A673 (cell line): ENCODE measurements at regions not wholly inside any gene's neighbourhood (a gene's known extent, or its start where the extent isn't known, plus 50 kb on each side); places are given as distances from the start of the nearest gene placed in this dataset.

Experiments
- BruUV-seq: library from RNA; stranded (reverse); fragments of 400-500 nt; replicated peaks from 2 replicates; lab custom pipeline; 2021; lab: Mats Ljungman, UMichigan
- CTCF ChIA-PET: fragments of 300-600 bp; sonication (Branson Sonifier 250); formaldehyde crosslinking; loops from one replicate; lab custom pipeline; 2022; ENCODE audit warnings: antibody characterized with exemption; lab: Charles Lee
- POLR2A ChIA-PET: fragments of 300-600 bp; sonication (Branson Sonifier 250); formaldehyde crosslinking; loops from one replicate; lab custom pipeline; 2022; ENCODE audit warnings: antibody characterized with exemption; ENCODE audit not compliant: low non-redundant PET; lab: Charles Lee
- DNase-seq: peaks from one replicate; pipeline ENCODE4 v3.0.0-alpha.2; 2015; ENCODE audit warnings: low spot score
- H3K27ac ChIP-seq: fragments of 200-600 bp; sonication (generic); 2 replicates; pipeline ENCODE4 v1.5.1; 2016; ENCODE audit warnings: mixed run types, low read depth, mild to moderate bottlenecking, mixed read lengths, antibody characterized with exemption, low read length; ENCODE audit not compliant: poor library complexity, severe bottlenecking
- H3K27me3 ChIP-seq: fragments of 200-600 bp; sonication (generic); replicated peaks from 2 replicates; pipeline ENCODE4 v1.6.1; 2017; ENCODE audit warnings: mixed run types, low read depth, mild to moderate bottlenecking, mixed read lengths, antibody characterized with exemption, low read length; ENCODE audit not compliant: insufficient read depth, poor library complexity
- H3K36me3 ChIP-seq: fragments of 200-600 bp; sonication (generic); 2 replicates; pipeline ENCODE4 v1.6.1; 2016; ENCODE audit warnings: mixed run types, mild to moderate bottlenecking, mixed read lengths, antibody characterized with exemption, low read length; ENCODE audit not compliant: insufficient read depth, poor library complexity, severe bottlenecking
- H3K4me1 ChIP-seq: fragments of 200-600 bp; sonication (generic); 2 replicates; pipeline ENCODE4 v1.6.1; 2017; ENCODE audit warnings: mixed run types, mild to moderate bottlenecking, mixed read lengths, antibody characterized with exemption, low read length; ENCODE audit not compliant: insufficient read depth, poor library complexity, severe bottlenecking
- H3K4me3 ChIP-seq: fragments of 200-600 bp; sonication (generic); 2 replicates; pipeline ENCODE4 v1.5.1; 2016; ENCODE audit warnings: low read depth, mixed run types, mild to moderate bottlenecking, mixed read lengths, low read length; ENCODE audit not compliant: poor library complexity, severe bottlenecking
- H3K9me3 ChIP-seq: fragments of 200-600 bp; sonication (generic); 2 replicates; pipeline ENCODE4 v1.6.1; 2016; ENCODE audit warnings: mixed run types, low read depth, mild to moderate bottlenecking, mixed read lengths, antibody characterized with exemption, low read length; ENCODE audit not compliant: poor library complexity, severe bottlenecking
- CTCF ChIP-seq: fragments of 300-800, 200-600 bp; sonication (generic); conservative IDR thresholded peaks from 2 replicates; pipeline ENCODE4 v1.5.1; 2017; ENCODE audit warnings: low read depth, mild to moderate bottlenecking, antibody characterized with exemption, low read length, moderate library complexity, mixed read lengths
- EZH2 ChIP-seq: fragments of 200-600 bp; sonication (generic); IDR thresholded peaks from 2 replicates; pipeline ENCODE4 v1.6.1; 2017; ENCODE audit warnings: borderline replicate concordance, low read depth, mild to moderate bottlenecking, mixed read lengths, antibody characterized with exemption, low read length; ENCODE audit not compliant: poor library complexity, severe bottlenecking
- intact Hi-C: fragments of 100-400 bp; cut with micrococcal nuclease; formaldehyde crosslinking; loops from one replicate; pipeline ENCODE4 v1.10.0; 2022; ENCODE audit not compliant: unreplicated experiment

DNA sequence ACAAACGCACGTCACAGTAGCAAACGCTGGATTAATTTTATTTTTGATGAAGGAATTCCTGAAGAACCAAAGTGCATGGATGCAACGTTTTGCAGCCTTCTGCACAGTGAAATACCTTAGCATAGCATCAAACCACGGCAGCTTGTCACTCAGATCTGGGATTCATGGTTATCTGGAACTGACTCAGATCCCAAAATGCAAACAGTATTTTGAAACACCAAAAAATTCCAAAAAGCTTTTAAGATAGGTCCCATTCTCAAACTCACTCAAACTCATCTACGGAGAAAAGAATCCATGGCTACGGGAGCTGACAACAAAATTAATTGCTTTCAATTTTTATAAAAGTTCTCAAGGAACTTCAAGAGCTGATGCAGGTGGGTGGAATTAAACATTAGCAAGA is 116.2 kb upstream of the SALL4 start:
- no peak for TF ChIP-seq CTCF
- TF ChIP-seq EZH2 = no peak
- no peak for DNase-seq
- H3K36me3 ChIP-seq = no peaks in the 10 kb centered on the region
- ChIA-PET CTCF (no interaction called here), POLR2A (no interaction called here)
- H3K4me1 ChIP-seq = peaks cover 7% of the 10 kb centered on the region
- intact Hi-C loops = no loop called here
- no peaks in the 10 kb centered on the region for H3K9me3 ChIP-seq
- no peaks in the 10 kb centered on the region for H3K27me3 ChIP-seq
- no peak overlapping the region for H3K27ac ChIP-seq
- no peak overlapping the region for H3K4me3 ChIP-seq
- BruUV-seq = no TSS peak

DNA sequence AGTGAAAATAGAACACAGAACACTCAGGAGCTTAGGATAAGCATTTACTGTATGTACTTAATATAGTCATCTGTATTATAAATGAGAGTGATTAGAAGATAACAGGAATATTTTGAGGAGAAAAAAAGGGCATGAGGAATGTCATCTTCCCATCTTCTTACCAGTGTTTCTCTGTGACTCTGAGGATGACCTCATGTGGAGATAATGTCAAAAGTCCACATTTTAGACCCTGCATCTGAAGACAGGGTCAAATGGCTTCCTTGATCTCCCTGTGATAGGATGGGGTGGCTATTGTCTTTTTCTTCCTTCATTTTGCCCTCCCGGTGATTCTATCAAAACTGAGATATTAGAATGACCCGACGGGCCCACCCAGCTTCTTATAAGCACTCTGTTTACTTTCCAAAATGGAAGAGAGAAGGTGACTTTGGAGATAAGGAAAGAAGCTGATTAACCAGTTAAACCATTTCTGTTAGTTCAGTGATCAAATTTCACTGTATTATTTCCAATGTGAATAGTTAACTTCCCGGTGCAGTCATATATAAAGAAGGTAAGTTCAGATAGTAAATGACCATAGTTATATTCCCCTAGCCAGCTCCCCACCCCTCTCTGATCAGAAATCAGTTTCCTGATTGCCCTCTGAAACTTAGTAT is 115.7 kb upstream of the SALL4 start:
- Histone ChIP-seq H3K27me3 (no peaks in the 10 kb centered on the region), H3K4me3 (no peak overlapping the region), H3K9me3 (no peaks in the 10 kb centered on the region), H3K36me3 (no peaks in the 10 kb centered on the region), H3K4me1 (peaks cover 7% of the 10 kb centered on the region), H3K27ac (no peak overlapping the region)
- intact Hi-C loops = no loop called here
- DNase-seq = no peak
- POLR2A ChIA-PET = no interaction called here
- no TSS peak for BruUV-seq
- CTCF ChIA-PET = interaction anchor here (0.7 kb wide), 1 partner anchor 274 kb away, joined by 3 read pairs; no protein-coding TSS in a partner anchor
- no peak for TF ChIP-seq CTCF
- no peak for TF ChIP-seq EZH2

- H3K36me3 ChIP-seq = no peaks in the 10 kb centered on the region
- no peaks in the 10 kb centered on the region for H3K27me3 ChIP-seq
- intact Hi-C loops = no loop called here
- TF ChIP-seq CTCF = no peak
- no peak for TF ChIP-seq EZH2
- H3K4me1 ChIP-seq = peaks cover 11% of the 10 kb centered on the region
- ChIA-PET CTCF (no interaction called here), POLR2A (no interaction called here)
- H3K27ac ChIP-seq = no peak overlapping the region
- no peak for DNase-seq
- H3K4me3 ChIP-seq = no peak overlapping the region
- BruUV-seq = no TSS peak
- no peaks in the 10 kb centered on the region for H3K9me3 ChIP-seq
Measured at GRCh38 chr20:51916244-51916643, 113.9 kb upstream of the SALL4 start.
